HCT116 (cell line): ENCODE measurements at regions not wholly inside any gene's neighbourhood (a gene's known extent, or its start where the extent isn't known, plus 50 kb on each side); places are given as distances from the start of the nearest gene placed in this dataset.

Experiments
- POLR2A ChIP-seq: IDR thresholded peaks from 2 replicates; pipeline ENCODE4 v1.7.0; 2011; ENCODE audit warnings: borderline replicate concordance; ENCODE audit not compliant: insufficient read depth, insufficient read length; ENCODE audit errors: extremely low read depth
- POLR2AphosphoS5 ChIP-seq: IDR thresholded peaks from 2 replicates; pipeline ENCODE4 v1.6.1; 2011; ENCODE audit warnings: mild to moderate bottlenecking, low read depth, low read length, moderate library complexity
- TF ChIP-seq, protein P1 (sequence below), 3 experiments: fragments of 200-600 bp in 1 of 3; sonication (generic) in 1 of 3; IDR thresholded peaks in 2 of 3; conservative IDR thresholded peaks in 1 of 3; 2 replicates each; pipeline ENCODE4 v1.5.1; 2012 to 2017; ENCODE audit warnings: low read depth in 2 of 3, low read length in 2 of 3, antibody characterized with exemption in 1 of 3, borderline replicate concordance in 1 of 3, control low read depth in 1 of 3, mild to moderate bottlenecking in 1 of 3, mixed read lengths in 1 of 3, mixed run types in 1 of 3, moderate library complexity in 1 of 3; ENCODE audit not compliant: insufficient read depth in 1 of 3
- TF ChIP-seq, protein P2 (sequence below): IDR thresholded peaks from 2 replicates; pipeline ENCODE4 v1.6.1; 2012
- TF ChIP-seq, protein P3 (sequence below): IDR thresholded peaks from 2 replicates; pipeline ENCODE4 v1.6.1; 2012; ENCODE audit warnings: low read depth

- TF ChIP-seq, protein P1, sequence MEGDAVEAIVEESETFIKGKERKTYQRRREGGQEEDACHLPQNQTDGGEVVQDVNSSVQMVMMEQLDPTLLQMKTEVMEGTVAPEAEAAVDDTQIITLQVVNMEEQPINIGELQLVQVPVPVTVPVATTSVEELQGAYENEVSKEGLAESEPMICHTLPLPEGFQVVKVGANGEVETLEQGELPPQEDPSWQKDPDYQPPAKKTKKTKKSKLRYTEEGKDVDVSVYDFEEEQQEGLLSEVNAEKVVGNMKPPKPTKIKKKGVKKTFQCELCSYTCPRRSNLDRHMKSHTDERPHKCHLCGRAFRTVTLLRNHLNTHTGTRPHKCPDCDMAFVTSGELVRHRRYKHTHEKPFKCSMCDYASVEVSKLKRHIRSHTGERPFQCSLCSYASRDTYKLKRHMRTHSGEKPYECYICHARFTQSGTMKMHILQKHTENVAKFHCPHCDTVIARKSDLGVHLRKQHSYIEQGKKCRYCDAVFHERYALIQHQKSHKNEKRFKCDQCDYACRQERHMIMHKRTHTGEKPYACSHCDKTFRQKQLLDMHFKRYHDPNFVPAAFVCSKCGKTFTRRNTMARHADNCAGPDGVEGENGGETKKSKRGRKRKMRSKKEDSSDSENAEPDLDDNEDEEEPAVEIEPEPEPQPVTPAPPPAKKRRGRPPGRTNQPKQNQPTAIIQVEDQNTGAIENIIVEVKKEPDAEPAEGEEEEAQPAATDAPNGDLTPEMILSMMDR (IDR thresholded peaks at IDR 0.05 in 2 of 3, conservative IDR thresholded peaks at IDR 0.05 in 1 of 3; ENCODE audit: borderline replicate concordance in 1 of 3, insufficient read depth in 1 of 3, low read depth in 2 of 3, low read length in 2 of 3): no peak
- TF ChIP-seq POLR2AphosphoS5 (no peak), POLR2A (no peak)
- TF ChIP-seq, protein P2, sequence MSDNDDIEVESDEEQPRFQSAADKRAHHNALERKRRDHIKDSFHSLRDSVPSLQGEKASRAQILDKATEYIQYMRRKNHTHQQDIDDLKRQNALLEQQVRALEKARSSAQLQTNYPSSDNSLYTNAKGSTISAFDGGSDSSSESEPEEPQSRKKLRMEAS: no peak
- TF ChIP-seq, protein P3, sequence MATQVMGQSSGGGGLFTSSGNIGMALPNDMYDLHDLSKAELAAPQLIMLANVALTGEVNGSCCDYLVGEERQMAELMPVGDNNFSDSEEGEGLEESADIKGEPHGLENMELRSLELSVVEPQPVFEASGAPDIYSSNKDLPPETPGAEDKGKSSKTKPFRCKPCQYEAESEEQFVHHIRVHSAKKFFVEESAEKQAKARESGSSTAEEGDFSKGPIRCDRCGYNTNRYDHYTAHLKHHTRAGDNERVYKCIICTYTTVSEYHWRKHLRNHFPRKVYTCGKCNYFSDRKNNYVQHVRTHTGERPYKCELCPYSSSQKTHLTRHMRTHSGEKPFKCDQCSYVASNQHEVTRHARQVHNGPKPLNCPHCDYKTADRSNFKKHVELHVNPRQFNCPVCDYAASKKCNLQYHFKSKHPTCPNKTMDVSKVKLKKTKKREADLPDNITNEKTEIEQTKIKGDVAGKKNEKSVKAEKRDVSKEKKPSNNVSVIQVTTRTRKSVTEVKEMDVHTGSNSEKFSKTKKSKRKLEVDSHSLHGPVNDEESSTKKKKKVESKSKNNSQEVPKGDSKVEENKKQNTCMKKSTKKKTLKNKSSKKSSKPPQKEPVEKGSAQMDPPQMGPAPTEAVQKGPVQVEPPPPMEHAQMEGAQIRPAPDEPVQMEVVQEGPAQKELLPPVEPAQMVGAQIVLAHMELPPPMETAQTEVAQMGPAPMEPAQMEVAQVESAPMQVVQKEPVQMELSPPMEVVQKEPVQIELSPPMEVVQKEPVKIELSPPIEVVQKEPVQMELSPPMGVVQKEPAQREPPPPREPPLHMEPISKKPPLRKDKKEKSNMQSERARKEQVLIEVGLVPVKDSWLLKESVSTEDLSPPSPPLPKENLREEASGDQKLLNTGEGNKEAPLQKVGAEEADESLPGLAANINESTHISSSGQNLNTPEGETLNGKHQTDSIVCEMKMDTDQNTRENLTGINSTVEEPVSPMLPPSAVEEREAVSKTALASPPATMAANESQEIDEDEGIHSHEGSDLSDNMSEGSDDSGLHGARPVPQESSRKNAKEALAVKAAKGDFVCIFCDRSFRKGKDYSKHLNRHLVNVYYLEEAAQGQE: no peak
Observed at GRCh38 chr18:60019463-60019840, 119.7 kb downstream of the PMAIP1 start.
